H1 (cell line): ENCODE measurements at regions not wholly inside any gene's neighbourhood (a gene's known extent, or its start where the extent isn't known, plus 50 kb on each side); places are given as distances from the start of the nearest gene placed in this dataset.

ENCODE experiments used
- CTCF ChIA-PET: fragments of 300-600 bp; sonication (Branson Sonifier 250); formaldehyde crosslinking; loops from one replicate; lab custom pipeline; 2021; ENCODE audit not compliant: partially characterized antibody; lab: Charles Lee
- POLR2A ChIA-PET: fragments of 300-600 bp; sonication (Branson Sonifier 250); formaldehyde crosslinking; loops from one replicate; lab custom pipeline; 2021; ENCODE audit warnings: inconsistent platforms; ENCODE audit not compliant: partially characterized antibody; lab: Charles Lee
- DNase-seq, 2 experiments: peaks; one replicate each; pipeline versions ENCODE4 v3.0.0 to v3.0.0-alpha.2; 2010 to 2022; ENCODE audit warnings: low spot score in 2 of 2, low read depth in 1 of 2, mixed read lengths in 1 of 2
- FAIRE-seq: peaks from 2 replicates; lab custom pipeline; 2011; peaks lifted over from hg19 to GRCh38; lab: Jason Lieb, UNC
- H2AFZ ChIP-seq: 2 replicates; pipeline ENCODE4 v1.8.1; 2012; ENCODE audit warnings: low read length, inconsistent platforms
- H2AK5ac ChIP-seq: 2 replicates; pipeline ENCODE4 v1.6.1; 2013; ENCODE audit warnings: low read depth, low read length
- H2BK120ac ChIP-seq: replicated peaks from 2 replicates; pipeline ENCODE3; 2013; ENCODE audit warnings: low read depth, low read length, inconsistent platforms
- H2BK12ac ChIP-seq: 2 replicates; pipeline ENCODE4 v1.6.1; 2013; ENCODE audit warnings: low read depth, low read length
- H2BK15ac ChIP-seq: 2 replicates; pipeline ENCODE4 v1.6.1; 2013; ENCODE audit warnings: low read length
- H2BK20ac ChIP-seq: 2 replicates; pipeline ENCODE4 v1.6.1; 2013; ENCODE audit warnings: low read length
- H2BK5ac ChIP-seq: 2 replicates; pipeline ENCODE4 v1.6.1; 2013; ENCODE audit warnings: low read depth, low read length
- H3K14ac ChIP-seq: 2 replicates; pipeline ENCODE4 v1.6.1; 2013; ENCODE audit warnings: inconsistent platforms; ENCODE audit not compliant: insufficient read length
- H3K18ac ChIP-seq: 2 replicates; pipeline ENCODE4 v1.6.1; 2013; ENCODE audit warnings: low read length; ENCODE audit errors: extremely low read depth
- H3K23ac ChIP-seq: 2 replicates; pipeline ENCODE4 v1.6.1; 2013; ENCODE audit warnings: inconsistent platforms; ENCODE audit not compliant: insufficient read length
- H3K23me2 ChIP-seq: 2 replicates; pipeline ENCODE4 v1.6.1; 2013; ENCODE audit warnings: low read depth, low read length
- H3K27ac ChIP-seq: 2 replicates; pipeline ENCODE4 v1.6.1; 2011; ENCODE audit warnings: low read depth, low read length, inconsistent platforms
- H3K27me3 ChIP-seq, 4 experiments: replicated peaks in 1 of 4; 1 replicate in 1 of 4; 2 replicates in 3 of 4; pipeline versions ENCODE4 v1.6.1 to v1.8.1; 2011 to 2013; ENCODE audit warnings: low read length in 3 of 4, mild to moderate bottlenecking in 3 of 4, inconsistent platforms in 2 of 4, mixed read lengths in 2 of 4, moderate library complexity in 1 of 4; ENCODE audit not compliant: control insufficient read depth in 3 of 4, insufficient read depth in 3 of 4; ENCODE audit errors: extremely low read depth in 1 of 4
- H3K36me3 ChIP-seq, 4 experiments: 2 replicates each; pipeline versions ENCODE4 v1.6.1 to v1.8.1; 2011 to 2013; ENCODE audit warnings: mild to moderate bottlenecking in 4 of 4, low read length in 3 of 4, moderate library complexity in 2 of 4, control low read depth in 1 of 4, inconsistent platforms in 1 of 4; ENCODE audit not compliant: insufficient read depth in 4 of 4, control insufficient read depth in 2 of 4
- H3K4ac ChIP-seq: replicated peaks from 2 replicates; pipeline ENCODE3; 2013; ENCODE audit warnings: low read length, low read depth, mixed read lengths, inconsistent platforms; ENCODE audit not compliant: insufficient read length
- H3K4me1 ChIP-seq, 4 experiments: replicated peaks in 1 of 4; 1 replicate in 1 of 4; 2 replicates in 3 of 4; pipeline versions ENCODE4 v1.6.1 to v1.8.1; 2011 to 2013; ENCODE audit warnings: low read length in 3 of 4, inconsistent platforms in 2 of 4, mixed read lengths in 1 of 4; ENCODE audit not compliant: insufficient read depth in 4 of 4, control insufficient read depth in 3 of 4
- H3K4me2 ChIP-seq, 2 experiments: 2 replicates each; pipeline versions ENCODE4 v1.6.1 to v1.8.1; 2011 to 2013; ENCODE audit warnings: low read depth in 2 of 2, low read length in 2 of 2, control low read depth in 1 of 2, inconsistent platforms in 1 of 2, mild to moderate bottlenecking in 1 of 2; ENCODE audit not compliant: insufficient read depth in 1 of 2
- H3K4me3 ChIP-seq, 4 experiments: fragments of 200-600, 300-600 bp in 1 of 4; sonication (generic), shearing (Covaris generic), sonication (Bioruptor Twin) in 1 of 4; 2 replicates each; pipeline versions ENCODE4 v1.5.1 to v1.8.1; 2011 to 2016; ENCODE audit warnings: low read length in 4 of 4, low read depth in 3 of 4, control low read depth in 2 of 4, inconsistent platforms in 2 of 4, mild to moderate bottlenecking in 2 of 4, mixed read lengths in 1 of 4, moderate library complexity in 1 of 4; ENCODE audit not compliant: insufficient read depth in 2 of 4; ENCODE audit errors: extremely low read depth in 1 of 4
- H3K56ac ChIP-seq: replicated peaks from 2 replicates; pipeline ENCODE3; 2013; ENCODE audit warnings: low read depth, mild to moderate bottlenecking, mixed read lengths, low read length, inconsistent platforms; ENCODE audit not compliant: insufficient read length
- H3K79me1 ChIP-seq: 2 replicates; pipeline ENCODE4 v1.6.1; 2013; ENCODE audit warnings: low read depth, low read length, control low read depth
- H3K79me2 ChIP-seq, 2 experiments: 2 replicates each; pipeline versions ENCODE4 v1.6.1 to v1.8.1; 2012 to 2013; ENCODE audit warnings: low read length in 2 of 2, mild to moderate bottlenecking in 2 of 2, inconsistent platforms in 1 of 2; ENCODE audit not compliant: insufficient read depth in 2 of 2, control insufficient read depth in 1 of 2
- H3K9ac ChIP-seq, 4 experiments: replicated peaks in 1 of 4; 1 replicate in 1 of 4; 2 replicates in 3 of 4; pipeline versions ENCODE4 v1.6.1 to v1.8.1; 2011 to 2013; ENCODE audit warnings: low read depth in 3 of 4, low read length in 3 of 4, control low read depth in 2 of 4, mild to moderate bottlenecking in 2 of 4, moderate library complexity in 2 of 4, inconsistent platforms in 1 of 4; ENCODE audit errors: extremely low read depth in 1 of 4
- H3K9me3 ChIP-seq, 2 experiments: 2 replicates each; pipeline versions ENCODE4 v1.6.1 to v1.8.1; 2012 to 2013; ENCODE audit warnings: mild to moderate bottlenecking in 2 of 2, moderate library complexity in 2 of 2, control low read depth in 1 of 2, inconsistent platforms in 1 of 2, low read depth in 1 of 2, low read length in 1 of 2, mixed read lengths in 1 of 2; ENCODE audit not compliant: insufficient read depth in 2 of 2
- H4K20me1 ChIP-seq, 2 experiments: replicated peaks in 1 of 2; 2 replicates each; pipeline versions ENCODE3 to v1.8.1; 2011 to 2013; ENCODE audit warnings: inconsistent platforms in 2 of 2, low read length in 2 of 2, mild to moderate bottlenecking in 1 of 2; ENCODE audit not compliant: insufficient read depth in 2 of 2, control insufficient read depth in 1 of 2
- H4K5ac ChIP-seq: 2 replicates; pipeline ENCODE4 v1.6.1; 2013; ENCODE audit warnings: low read length, low read depth, mixed read lengths, inconsistent platforms; ENCODE audit not compliant: insufficient read length
- H4K8ac ChIP-seq: 2 replicates; pipeline ENCODE4 v1.8.0; 2013; ENCODE audit warnings: mild to moderate bottlenecking, moderate library complexity, low read length, inconsistent platforms; ENCODE audit not compliant: insufficient read depth; ENCODE audit errors: extremely low read depth
- H4K91ac ChIP-seq: replicated peaks from 2 replicates; pipeline ENCODE3; 2013; ENCODE audit warnings: low read length, mixed read lengths, inconsistent platforms; ENCODE audit not compliant: insufficient read length
- BACH1 ChIP-seq: IDR thresholded peaks from 2 replicates; pipeline ENCODE4 v1.6.1; 2012; ENCODE audit warnings: low read length, improper control_type of control experiment
- EP300 ChIP-seq, 2 experiments: IDR thresholded peaks; 1 replicate in 1 of 2; 2 replicates in 1 of 2; pipeline ENCODE4 v1.6.1; 2011 to 2012; ENCODE audit warnings: low read depth in 2 of 2, low read length in 2 of 2, mild to moderate bottlenecking in 2 of 2, borderline replicate concordance in 1 of 2, inconsistent platforms in 1 of 2, moderate library complexity in 1 of 2
- EZH2 ChIP-seq: fragments of 200-600 bp; sonication (generic); IDR thresholded peaks from 2 replicates; pipeline ENCODE4 v1.7.1; 2012; ENCODE audit warnings: low read depth, mild to moderate bottlenecking, moderate library complexity, low read length, inconsistent platforms; ENCODE audit not compliant: severe bottlenecking
- GABPA ChIP-seq: IDR thresholded peaks from 2 replicates; pipeline ENCODE4 v1.6.1; 2011; ENCODE audit warnings: mild to moderate bottlenecking, low read length, moderate library complexity, borderline replicate concordance; ENCODE audit not compliant: insufficient read depth
- HDAC2 ChIP-seq, 2 experiments: fragments of 300-600 bp in 1 of 2; sonication (generic) in 1 of 2; IDR thresholded peaks; 2 replicates each; pipeline ENCODE4 v1.6.1; 2011 to 2012; ENCODE audit warnings: low read depth in 2 of 2, low read length in 2 of 2, mild to moderate bottlenecking in 2 of 2, moderate library complexity in 2 of 2, borderline replicate concordance in 1 of 2, inconsistent platforms in 1 of 2
- HDAC6 ChIP-seq: IDR thresholded peaks from one replicate; pipeline ENCODE4 v1.7.1; 2012; ENCODE audit warnings: low read depth, mild to moderate bottlenecking, inconsistent platforms, low read length, moderate library complexity
- JUND ChIP-seq: IDR thresholded peaks from 2 replicates; pipeline ENCODE4 v1.6.1; 2011; ENCODE audit warnings: mild to moderate bottlenecking, improper control_type of control experiment, low read length
- KDM4A ChIP-seq: IDR thresholded peaks from one replicate; pipeline ENCODE4 v1.7.1; 2012; ENCODE audit warnings: low read depth, mild to moderate bottlenecking, moderate library complexity, low read length, inconsistent platforms; ENCODE audit not compliant: severe bottlenecking
- PHF8 ChIP-seq: fragments of 200-600 bp; sonication (generic); conservative IDR thresholded peaks from 2 replicates; pipeline ENCODE4 v1.7.1; 2012; ENCODE audit warnings: low read depth, mild to moderate bottlenecking, inconsistent platforms, low read length, moderate library complexity
- POLR2AphosphoS5 ChIP-seq: IDR thresholded peaks from 2 replicates; pipeline ENCODE4 v1.6.1; 2011; ENCODE audit warnings: low read depth, low read length
- SAP30 ChIP-seq: fragments of 300-600 bp; sonication (generic); IDR thresholded peaks from 2 replicates; pipeline ENCODE4 v1.7.1; 2012; ENCODE audit warnings: low read length, moderate library complexity, mild to moderate bottlenecking, inconsistent platforms; ENCODE audit not compliant: insufficient read depth, insufficient replicate concordance
- SIX5 ChIP-seq: IDR thresholded peaks from 2 replicates; pipeline ENCODE4 v1.6.1; 2011; ENCODE audit warnings: mild to moderate bottlenecking, low read depth, low read length
- SP2 ChIP-seq: IDR thresholded peaks from 2 replicates; pipeline ENCODE4 v1.6.1; 2012; ENCODE audit warnings: mild to moderate bottlenecking, low read length, inconsistent platforms
- SP4 ChIP-seq: IDR thresholded peaks from 2 replicates; pipeline ENCODE4 v1.6.1; 2012; ENCODE audit warnings: low read length, inconsistent platforms
- TBP ChIP-seq: IDR thresholded peaks from 2 replicates; pipeline ENCODE4 v1.6.1; 2011; ENCODE audit warnings: low read depth, low read length, improper control_type of control experiment
- WGBS, 2 experiments: shearing (Covaris generic) in 1 of 2; methylation state at CpG; one replicate each; pipeline versions ENCODE4 v1.1.6 to v1.1.7; 2013 to 2015; ENCODE audit warnings: low lambda C conversion rate in 2 of 2, mixed read lengths in 2 of 2, inconsistent platforms in 1 of 2, low coverage in 1 of 2, missing lambda C conversion rate in 1 of 2; ENCODE audit not compliant: insufficient replicate concordance in 2 of 2, insufficient coverage in 1 of 2, insufficient read length in 1 of 2; ENCODE audit errors: extremely low coverage in 1 of 2, missing lambda C conversion rate in 1 of 2; 5-methylcytosine and 5-hydroxymethylcytosine counted together

GRCh38 chr6:8525370-8525769 lies 90.0 kb upstream of the SLC35B3 start:
- POLR2A ChIA-PET: no interaction called here
- H3K79me2 ChIP-seq: no peaks in the 10 kb centered on the region
- no peak overlapping the region for H3K27ac ChIP-seq
- H2AK5ac ChIP-seq: no peak overlapping the region
- H2BK5ac ChIP-seq: no peak overlapping the region
- no peak overlapping the region for H2BK120ac ChIP-seq
- CTCF ChIA-PET: interaction anchor here (0.6 kb wide), 1 partner anchor 64 kb away, joined by 3 read pairs; no protein-coding TSS in a partner anchor
- no peak overlapping the region for H2AFZ ChIP-seq
- no peak overlapping the region for H3K23ac ChIP-seq
- no peak overlapping the region for H4K8ac ChIP-seq
- H3K4me1 ChIP-seq: peaks cover 0 to 3% (median 0%) of the 10 kb centered on the region in 4 experiments; a peak in 1 of 7 replicates
- H3K9me3 ChIP-seq: no peaks in the 10 kb centered on the region
- no peaks in the 10 kb centered on the region for H3K23me2 ChIP-seq
- H3K4me2 ChIP-seq: no peak overlapping the region
- no peaks in the 10 kb centered on the region for H3K36me3 ChIP-seq
- WGBS, 2 experiments: 95% methylated on average over 1 of the region's 1 CpG; no CpG with 5 or more reads in 1 of the 2 experiments
- no peak for FAIRE-seq
- H4K20me1 ChIP-seq: no peaks in the 10 kb centered on the region
- no peak overlapping the region for H2BK12ac ChIP-seq
- DNase-seq: no peak
- no peak overlapping the region for H3K14ac ChIP-seq
- H3K27me3 ChIP-seq: no peaks in the 10 kb centered on the region
- H4K91ac ChIP-seq: no peak overlapping the region
- no peak overlapping the region for H3K4ac ChIP-seq
- no peak overlapping the region for H3K56ac ChIP-seq
- no peak overlapping the region for H3K18ac ChIP-seq
- H2BK20ac ChIP-seq: no peak overlapping the region
- H3K4me3 ChIP-seq: no peak overlapping the region
- H4K5ac ChIP-seq: no peak overlapping the region
- H3K79me1 ChIP-seq: no peaks in the 10 kb centered on the region
- no peak overlapping the region for H3K9ac ChIP-seq
- no peak overlapping the region for H2BK15ac ChIP-seq
- TF ChIP-seq GABPA (no peak), SAP30 (no peak), HDAC2 (IDR thresholded peaks at IDR 0.05; ENCODE audit: borderline replicate concordance in 1 of 2, low read depth in 2 of 2, low read length in 2 of 2) (no peak), SP2 (no peak), SP4 (no peak), POLR2AphosphoS5 (no peak), EP300 (IDR thresholded peaks at IDR 0.05; ENCODE audit: borderline replicate concordance in 1 of 2, low read depth in 2 of 2, low read length in 2 of 2) (no peak), HDAC6 (no peak), EZH2 (no peak), KDM4A (no peak), TBP (no peak), SIX5 (no peak), BACH1 (no peak), PHF8 (no peak), JUND (no peak)
